ENCODE measurements at regions not wholly inside any gene's neighbourhood (a gene's known extent, or its start where the extent isn't known, plus 50 kb on each side); places are given as distances from the start of the nearest gene placed in this dataset.
"Not testable (repeated sequence)": the region's sequence is repeated elsewhere in the genome, so short reads cannot be mapped to it uniquely, and the experiment has no call there.

DNA sequence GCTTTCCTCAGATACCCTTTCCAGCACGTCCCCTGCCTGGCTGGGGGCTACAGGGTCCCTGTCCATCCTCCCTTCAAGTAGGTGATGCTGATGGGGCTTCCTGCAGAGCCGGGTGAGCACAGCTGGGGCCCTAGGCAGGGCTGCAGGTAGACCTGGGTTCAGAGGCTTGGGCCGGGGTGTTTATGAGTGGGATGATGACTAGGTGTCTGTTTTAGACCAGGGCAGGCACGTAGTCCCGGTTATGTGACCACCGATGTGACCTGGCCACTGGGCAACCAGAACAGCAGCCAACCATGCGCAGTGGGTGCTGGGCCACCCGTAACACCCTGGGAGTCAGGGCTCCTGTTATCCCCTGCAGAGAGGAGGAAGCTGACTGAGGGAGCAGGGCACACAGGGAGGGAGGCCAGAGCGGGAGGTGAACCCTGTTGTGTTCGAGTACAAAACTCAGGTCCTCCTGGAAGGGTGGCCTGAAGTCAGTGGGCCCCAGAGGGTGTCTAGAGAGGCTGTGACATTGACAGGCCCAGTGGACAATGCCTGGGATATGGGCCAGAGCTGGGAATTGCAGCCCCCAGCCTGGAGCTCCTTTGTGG is 101.6 kb downstream of the PLXNA1 start (continued):
- no peak for TF ChIP-seq EP300 (IDR thresholded peaks at IDR 0.05)

GRCh38 chr3:127085576-127085975 is 102.7 kb downstream of the PLXNA1 start:
- no peak for ATAC-seq
- Histone ChIP-seq H3K9me3 (no peaks in the 10 kb centered on the region), H3K4me2 (no peak overlapping the region), H3K4me3 (no peak overlapping the region), H3K4me1 (no peaks in the 10 kb centered on the region), H3K27ac (no peak overlapping the region)
- ChIA-PET CTCF (no interaction called here), POLR2A (no interaction called here)
- no peak for TF ChIP-seq EHMT2 (IDR thresholded peaks at IDR 0.05; ENCODE audit: low read depth)
- TF ChIP-seq POLR2A (IDR thresholded peaks at IDR 0.05; ENCODE audit: low read length), result no peak
- no peak for TF ChIP-seq KDM1A (IDR thresholded peaks at IDR 0.05; ENCODE audit: low read depth)
- no peak for TF ChIP-seq ZSCAN20 (CRISPR knock-in tag; IDR thresholded peaks at IDR 0.05)
- TF ChIP-seq MAZ (IDR thresholded peaks at IDR 0.05; ENCODE audit: borderline replicate concordance, low read depth, low read length), result no peak
- no peak for TF ChIP-seq RCOR1 (IDR thresholded peaks at IDR 0.05; ENCODE audit: low read depth, low read length)
- TF ChIP-seq CHD4 (IDR thresholded peaks at IDR 0.05; ENCODE audit: borderline replicate concordance), result no peak
- TF ChIP-seq, protein P1, sequence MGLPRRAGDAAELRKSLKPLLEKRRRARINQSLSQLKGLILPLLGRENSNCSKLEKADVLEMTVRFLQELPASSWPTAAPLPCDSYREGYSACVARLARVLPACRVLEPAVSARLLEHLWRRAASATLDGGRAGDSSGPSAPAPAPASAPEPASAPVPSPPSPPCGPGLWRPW (IDR thresholded peaks at IDR 0.05), result no peak
- TF ChIP-seq ESRRA (IDR thresholded peaks at IDR 0.05; ENCODE audit: borderline replicate concordance, low read length), result no peak
- no peak for TF ChIP-seq HOXB13 (CRISPR knock-in tag; IDR thresholded peaks at IDR 0.05; ENCODE audit: low read depth)
- no peak for TF ChIP-seq SMC3 (IDR thresholded peaks at IDR 0.05)
- no peak for TF ChIP-seq ATOH8 (CRISPR knock-in tag; IDR thresholded peaks at IDR 0.05; ENCODE audit: low read depth)
- no peak for TF ChIP-seq ZC3H11A (IDR thresholded peaks at IDR 0.05)
- TF ChIP-seq MYC (IDR thresholded peaks at IDR 0.05; ENCODE audit: borderline replicate concordance, low read length), result no peak
- no peak for TF ChIP-seq NPAS2 (CRISPR knock-in tag; IDR thresholded peaks at IDR 0.05; ENCODE audit: borderline replicate concordance)
- TF ChIP-seq EP300 (IDR thresholded peaks at IDR 0.05), result no peak
- 53% methylated on average over 10 of the region's 13 CpGs for WGBS (ENCODE audit: missing lambda C conversion rate)
- no peak for FAIRE-seq
- DNase-seq (ENCODE audit: low read depth in 1 of 2, low spot score in 1 of 2), result no peak

DNA sequence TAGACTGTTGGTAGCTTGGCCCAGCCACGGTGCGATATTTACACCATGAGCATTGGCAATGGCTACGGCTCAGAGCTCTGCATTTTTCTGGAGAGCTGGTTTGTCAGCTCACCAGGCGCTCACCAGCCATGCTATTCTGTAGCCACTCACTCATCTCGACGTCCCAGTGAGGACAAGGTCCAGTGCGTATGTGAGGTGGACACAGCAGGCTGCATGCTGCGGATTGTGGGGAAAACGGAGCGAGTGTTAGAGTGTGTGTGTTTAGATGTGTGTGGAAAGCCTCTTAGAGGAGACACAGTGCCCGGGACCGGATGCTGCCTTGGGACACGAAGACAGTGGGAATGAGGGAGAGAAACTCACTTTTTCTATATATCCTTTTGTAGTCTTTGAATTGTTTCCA is 103.7 kb downstream of the PLXNA1 start:
- 64% methylated on average over 10 of the region's 13 CpGs for WGBS (ENCODE audit: missing lambda C conversion rate)
- FAIRE-seq; H3K27ac ChIP-seq; POLR2A ChIA-PET; H3K4me2 ChIP-seq; H3K9me3 ChIP-seq; H3K4me3 ChIP-seq; CTCF ChIA-PET; DNase-seq (ENCODE audit: low read depth in 1 of 2, low spot score in 1 of 2); H3K4me1 ChIP-seq; ATAC-seq: not testable (repeated sequence)

GRCh38 chr3:127087441-127087840 is 104.5 kb downstream of the PLXNA1 start:
- no peaks in the 10 kb centered on the region for H3K4me1 ChIP-seq
- H3K27ac ChIP-seq, result no peak overlapping the region
- TF ChIP-seq CBX2 (IDR thresholded peaks at IDR 0.05; ENCODE audit: borderline replicate concordance, low read depth), result no peak
- TF ChIP-seq EP300 (IDR thresholded peaks at IDR 0.05), result no peak
- FAIRE-seq (no peak), ATAC-seq (no peak), DNase-seq (ENCODE audit: low read depth in 1 of 2, low spot score in 1 of 2) (no peak)
- no peak overlapping the region for H3K4me3 ChIP-seq
- CTCF ChIA-PET, result no interaction called here
- H3K9me3 ChIP-seq, result no peaks in the 10 kb centered on the region
- WGBS (ENCODE audit: missing lambda C conversion rate), result 71% methylated on average over 6 of the region's 9 CpGs
- H3K4me2 ChIP-seq, result no peak overlapping the region
- POLR2A ChIA-PET, result no interaction called here

DNA sequence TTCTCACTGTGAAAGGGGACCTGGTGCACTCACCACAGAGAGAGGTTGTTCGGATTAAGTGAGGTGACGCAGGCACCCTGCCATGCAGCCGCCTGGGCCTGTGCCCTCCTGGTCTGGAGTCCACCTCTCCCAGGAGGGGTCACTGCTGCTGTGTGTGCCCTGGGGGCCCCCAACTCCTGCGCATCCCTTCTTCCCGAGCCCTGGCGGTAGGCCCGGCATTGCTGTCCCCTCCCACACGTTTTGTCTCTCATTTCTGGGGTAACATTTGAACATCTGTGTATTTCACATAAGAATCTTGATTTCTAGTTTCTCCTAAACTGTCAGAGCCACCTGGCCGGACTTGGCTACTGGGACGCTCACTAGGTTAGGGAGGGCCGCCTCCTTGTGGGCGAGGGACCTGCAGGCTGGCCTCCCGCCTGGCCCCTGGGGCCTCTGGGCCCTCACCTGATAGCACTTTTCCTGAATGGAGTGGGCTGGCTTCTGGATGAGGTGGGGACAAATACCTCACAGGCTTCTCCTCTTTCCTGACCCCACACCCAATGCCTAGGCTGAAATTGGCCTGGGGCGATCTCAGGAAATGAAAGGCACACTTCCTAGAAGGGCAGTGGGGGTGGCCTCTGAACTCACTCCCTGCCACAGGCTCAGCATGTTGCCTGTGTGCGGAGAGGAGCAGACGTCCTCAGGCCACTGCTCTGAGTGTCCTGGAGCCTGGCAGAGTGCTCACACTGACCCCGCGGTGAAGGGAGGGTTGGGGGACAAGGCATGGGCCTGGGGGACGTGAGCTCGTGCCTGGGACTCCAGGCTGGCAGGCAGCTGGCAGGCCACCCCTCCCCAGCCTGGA is 104.2 kb upstream of the PRR23E start:
- no peaks in the 10 kb centered on the region for H3K9me3 ChIP-seq
- POLR2A ChIA-PET, result no interaction called here
- FAIRE-seq, result no peak
- no peak for DNase-seq (ENCODE audit: low read depth in 1 of 2, low spot score in 1 of 2)
- 77% methylated on average over 13 of the region's 20 CpGs for WGBS (ENCODE audit: missing lambda C conversion rate)
- H3K4me2 ChIP-seq, result no peak overlapping the region
- H3K4me3 ChIP-seq, result no peak overlapping the region
- no peak overlapping the region for H3K27ac ChIP-seq
- ATAC-seq, result no peak
- TF ChIP-seq NPAS2 (CRISPR knock-in tag; IDR thresholded peaks at IDR 0.05; ENCODE audit: borderline replicate concordance), result no peak
- TF ChIP-seq POLR2AphosphoS2 (conservative IDR thresholded peaks at IDR 0.05; ENCODE audit: low read length), result no peak
- no peaks in the 10 kb centered on the region for H3K4me1 ChIP-seq
- CTCF ChIA-PET, result no interaction called here

Data from A549 (cell line).